HEK293T (cell line): ENCODE measurements at regions not wholly inside any gene's neighbourhood (a gene's known extent, or its start where the extent isn't known, plus 50 kb on each side); places are given as distances from the start of the nearest gene placed in this dataset.

Experiments used
- HDGF ChIP-seq: fragments of 450-650 bp; IDR thresholded peaks from 2 replicates; pipeline ENCODE4 v1.6.1; 2017; ENCODE audit warnings: antibody characterized with exemption, borderline replicate concordance
- TARDBP ChIP-seq: fragments of 450-650 bp; IDR thresholded peaks from 2 replicates; pipeline ENCODE4 v1.6.1; 2016
- ZNF384 ChIP-seq: fragments of 450-650 bp; IDR thresholded peaks from 2 replicates; pipeline ENCODE4 v1.6.1; 2016

GRCh38 chr18:60746919-60747318, 374.3 kb upstream of the MC4R start:
- no peak for TF ChIP-seq ZNF384
- no peak for TF ChIP-seq TARDBP
- TF ChIP-seq HDGF, result no peak
